Stomach (tissue), 8 donors: ENCODE measurements at regions not wholly inside any gene's neighbourhood (a gene's known extent, or its start where the extent isn't known, plus 50 kb on each side); places are given as distances from the start of the nearest gene placed in this dataset.

Experiments
- DNase-seq, 2 donors: peaks; one replicate each; pipeline versions ENCODE4 v3.0.0 to v3.0.0-alpha.2; 2013 to 2019
- H3K27ac ChIP-seq, 5 donors: fragments of 200-600 bp in 4 of 5; sonication (generic) in 4 of 5; one replicate each; pipeline ENCODE4 v1.5.1; 2013 to 2019; ENCODE audit warnings: mild to moderate bottlenecking in 1 of 5, moderate library complexity in 1 of 5
- H3K27me3 ChIP-seq, 3 donors: fragments of 200-600 bp; sonication (generic); one replicate each; pipeline ENCODE4 v1.5.1; 2017 to 2019; ENCODE audit warnings: mixed run types in 1 of 3
- H3K36me3 ChIP-seq, 4 donors: fragments of 200-600 bp; sonication (generic); 1 replicate in 3 of 4; 2 replicates in 1 of 4; pipeline ENCODE4 v1.5.1; 2016 to 2019
- H3K4me1 ChIP-seq, 4 donors: fragments of 200-600 bp; sonication (generic); one replicate each; pipeline ENCODE4 v1.5.1; 2016 to 2019
- H3K4me3 ChIP-seq, 4 donors: fragments of 200-600 bp; sonication (generic) in 3 of 4; one replicate each; pipeline ENCODE4 v1.5.1; 2016 to 2019; ENCODE audit warnings: mild to moderate bottlenecking in 1 of 4
- H3K9me3 ChIP-seq, 4 donors: fragments of 200-600 bp; sonication (generic); one replicate each; pipeline ENCODE4 v1.5.1; 2016 to 2019
- CTCF ChIP-seq, 7 experiments: fragments of 450-650 bp in 4 of 7; fragments of 200-600 bp in 3 of 7; sonication (generic) in 3 of 7; IDR thresholded peaks; one replicate each; pipeline ENCODE4 v1.5.1; 2016 to 2019; ENCODE audit warnings: antibody characterized with exemption in 7 of 7, control low read depth in 2 of 7, mild to moderate bottlenecking in 1 of 7
- EP300 ChIP-seq: sonication (generic); formaldehyde crosslinking; IDR thresholded peaks from one replicate; pipeline ENCODE4 v1.6.1; 2017; ENCODE audit warnings: antibody characterized with exemption
- POLR2A ChIP-seq, 4 donors: fragments of 450-650 bp; IDR thresholded peaks; one replicate each; pipeline ENCODE4 v1.6.1; 2016; ENCODE audit warnings: antibody characterized with exemption in 4 of 4, control low read depth in 2 of 4, mild to moderate bottlenecking in 1 of 4, moderate library complexity in 1 of 4
- POLR2AphosphoS5 ChIP-seq, 3 donors: sonication (generic); formaldehyde crosslinking; IDR thresholded peaks; one replicate each; pipeline ENCODE4 v1.6.1; 2016; ENCODE audit warnings: antibody characterized with exemption in 3 of 3
- WGBS, 5 donors: extraction: QIAGEN DNeasy Blood & Tissue Kit in 3 of 5; methylation state at CpG; one replicate each; pipeline versions ENCODE4 v1.1.5 to v1.1.7; 2013 to 2018; 5-methylcytosine and 5-hydroxymethylcytosine counted together
- intact Hi-C: fragments of 100-400 bp; cut with DNase I; formaldehyde crosslinking; loops from one replicate; pipeline ENCODE4 v1.15.1; 2023; ENCODE audit warnings: low total_unique reads
- donor health status: healthy with polysubstance abuse.
- donor health status: Bipolar disorder and iron deficiency.
- donor health status: healthy.

- Histone ChIP-seq H3K36me3 (no peaks in the 10 kb centered on the region), H3K27me3 (no peaks in the 10 kb centered on the region), H3K4me3 (no peak overlapping the region), H3K9me3 (peaks cover 0 to 19% (median 2%) of the 10 kb centered on the region in 4 donors), H3K27ac (no peak overlapping the region), H3K4me1 (no peaks in the 10 kb centered on the region)
- intact Hi-C loops, result no loop called here
- 13 to 27% (median 14%) methylated on average over 3 of the region's 3 CpGs for WGBS, 5 donors
- peak in 1 of 2 donors; percentile 5 for DNase-seq
- TF ChIP-seq EP300 (no peak), POLR2AphosphoS5 (IDR thresholded peaks at IDR 0.05) (no peak), POLR2A (IDR thresholded peaks at IDR 0.05) (no peak), CTCF (IDR thresholded peaks at IDR 0.05) (no peak)
Measured at GRCh38 chr12:33012226-33012625, 115.6 kb upstream of the PKP2 start.

- Histone ChIP-seq H3K4me3 (no peak overlapping the region), H3K4me1 (no peaks in the 10 kb centered on the region), H3K36me3 (no peaks in the 10 kb centered on the region), H3K27me3 (no peaks in the 10 kb centered on the region), H3K27ac (no peak overlapping the region), H3K9me3 (peaks cover 0 to 12% (median 3%) of the 10 kb centered on the region in 4 donors)
- intact Hi-C loops, result no loop called here
- 33 to 67% (median 58%) methylated on average over 1 of the region's 1 CpG for WGBS, 5 donors
- DNase-seq, result no peak
- TF ChIP-seq EP300 (no peak), POLR2AphosphoS5 (IDR thresholded peaks at IDR 0.05) (no peak), POLR2A (IDR thresholded peaks at IDR 0.05) (no peak), CTCF (IDR thresholded peaks at IDR 0.05) (no peak)
Measured at GRCh38 chr12:33006106-33006505, 109.5 kb upstream of the PKP2 start.

- 73 to 79% (median 78%) methylated on average over 2 of the region's 2 CpGs for WGBS, 5 donors
- H3K27ac ChIP-seq, result no peak overlapping the region
- TF ChIP-seq POLR2AphosphoS5 (IDR thresholded peaks at IDR 0.05) (no peak), CTCF (IDR thresholded peaks at IDR 0.05) (no peak), EP300 (no peak), POLR2A (IDR thresholded peaks at IDR 0.05) (no peak)
- H3K4me1 ChIP-seq, result no peaks in the 10 kb centered on the region
- DNase-seq, result no peak
- H3K4me3 ChIP-seq, result no peak overlapping the region
- H3K27me3 ChIP-seq, result no peaks in the 10 kb centered on the region
- intact Hi-C loops, result no loop called here
- no peaks in the 10 kb centered on the region for H3K36me3 ChIP-seq
- H3K9me3 ChIP-seq, result peaks cover 0 to 12% (median 3%) of the 10 kb centered on the region in 4 donors
Measured at GRCh38 chr12:33000016-33000415, 103.4 kb upstream of the PKP2 start.

- H3K36me3 ChIP-seq, result no peaks in the 10 kb centered on the region
- intact Hi-C loops, result no loop called here
- WGBS, 5 donors, result 35 to 47% (median 44%) methylated on average over 8 of the region's 8 CpGs
Measured at GRCh38 chr12:32997471-32997870, 100.9 kb upstream of the PKP2 start.

More at GRCh38 chr12:32997471-32997870, 100.9 kb upstream of the PKP2 start:
- peak in 1 of 2 donors; percentile 16 for DNase-seq
- no peak overlapping the region for H3K4me3 ChIP-seq
- H3K9me3 ChIP-seq, result peaks cover 0 to 5% (median 0%) of the 10 kb centered on the region in 4 donors
- no peaks in the 10 kb centered on the region for H3K4me1 ChIP-seq
- H3K27ac ChIP-seq, result no peak overlapping the region
- H3K27me3 ChIP-seq, result peaks cover 0 to 4% (median 0%) of the 10 kb centered on the region in 3 donors
- no peak for TF ChIP-seq POLR2AphosphoS5 (IDR thresholded peaks at IDR 0.05)
- TF ChIP-seq POLR2A (IDR thresholded peaks at IDR 0.05), result no peak
- TF ChIP-seq CTCF (IDR thresholded peaks at IDR 0.05), result no peak
- TF ChIP-seq EP300, result no peak
